Inflammatory macrophage treated with lipopolysaccharide for 4 hours (primary cell): ENCODE measurements at regions not wholly inside any gene's neighbourhood (a gene's known extent, or its start where the extent isn't known, plus 50 kb on each side); places are given as distances from the start of the nearest gene placed in this dataset.

ENCODE experiments used
- DNase-seq: peaks from one replicate; pipeline ENCODE4 v3.0.0-alpha.2; 2020

- no peak for DNase-seq
Observed at GRCh38 chr13:59478908-59479307, 684.8 kb downstream of the DIAPH3 start.

GRCh38 chr13:59479629-59480028 lies 684.1 kb downstream of the DIAPH3 start:
- no peak for DNase-seq

DNA sequence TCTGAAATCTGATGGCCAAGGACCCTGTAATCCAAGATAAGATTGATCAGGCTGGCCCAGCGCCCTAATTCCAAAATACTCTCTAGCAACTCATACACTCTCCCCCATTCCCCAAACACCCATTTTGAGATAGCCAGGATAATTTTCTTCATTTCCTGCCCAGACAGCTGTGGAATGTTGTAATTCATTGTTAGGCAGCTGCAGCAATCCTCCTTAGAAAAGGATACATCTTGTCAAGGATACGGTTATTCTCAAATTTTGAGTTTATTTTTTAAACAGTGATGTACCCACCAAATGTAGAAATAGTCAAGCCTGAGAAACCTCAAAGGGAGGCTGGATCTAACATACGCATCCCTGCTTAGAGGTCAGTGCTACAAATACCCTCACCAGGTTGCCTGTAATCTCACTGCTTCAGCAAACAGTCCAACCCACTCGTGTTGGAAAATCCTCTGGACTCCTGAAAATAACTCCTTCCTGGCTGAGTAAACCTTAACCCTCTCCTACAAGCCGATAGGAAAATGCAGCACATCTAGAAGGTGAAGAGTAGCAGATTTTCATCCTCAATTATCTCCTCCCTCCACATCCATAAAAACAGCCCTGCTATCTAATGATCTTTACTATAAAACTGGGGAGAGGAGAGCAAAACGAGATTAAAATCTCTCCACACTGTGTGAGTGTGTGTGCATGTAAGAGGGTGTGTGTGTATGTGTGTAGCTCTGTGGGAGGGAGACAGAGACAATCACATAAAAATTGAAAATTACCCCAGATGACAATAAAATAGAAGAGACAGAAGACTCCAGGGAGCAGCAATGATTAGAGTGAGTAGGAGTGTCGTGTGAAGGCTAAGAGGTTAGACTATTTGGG lies 683.1 kb downstream of the DIAPH3 start:
- DNase-seq = no peak

- no peak for DNase-seq
Observed at GRCh38 chr13:59483501-59484145, 680.1 kb downstream of the DIAPH3 start.

- DNase-seq = no peak
Observed at GRCh38 chr13:59487883-59488282, 675.8 kb downstream of the DIAPH3 start.

DNA sequence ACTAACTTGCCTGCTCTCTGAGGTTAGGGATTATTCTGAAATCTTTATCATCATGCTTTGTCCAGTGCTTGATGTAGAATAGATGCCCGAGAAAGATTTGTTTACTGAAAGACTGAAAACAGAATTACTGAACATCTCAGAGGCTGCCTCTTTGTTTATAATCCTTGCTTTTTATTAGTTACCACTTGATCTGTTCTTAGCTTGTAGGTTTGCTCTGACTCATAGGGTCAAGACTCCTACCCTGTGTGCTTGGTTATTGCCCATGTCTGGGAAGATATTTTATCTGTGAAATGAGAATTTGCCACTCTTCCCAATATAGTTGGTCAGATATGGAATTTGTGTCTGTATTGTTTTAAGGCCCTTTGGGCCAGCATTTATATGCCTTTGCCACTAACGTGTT lies 675.3 kb downstream of the DIAPH3 start:
- no peak for DNase-seq

- DNase-seq = no peak
Observed at GRCh38 chr13:59490651-59491050, 673.1 kb downstream of the DIAPH3 start.

DNA sequence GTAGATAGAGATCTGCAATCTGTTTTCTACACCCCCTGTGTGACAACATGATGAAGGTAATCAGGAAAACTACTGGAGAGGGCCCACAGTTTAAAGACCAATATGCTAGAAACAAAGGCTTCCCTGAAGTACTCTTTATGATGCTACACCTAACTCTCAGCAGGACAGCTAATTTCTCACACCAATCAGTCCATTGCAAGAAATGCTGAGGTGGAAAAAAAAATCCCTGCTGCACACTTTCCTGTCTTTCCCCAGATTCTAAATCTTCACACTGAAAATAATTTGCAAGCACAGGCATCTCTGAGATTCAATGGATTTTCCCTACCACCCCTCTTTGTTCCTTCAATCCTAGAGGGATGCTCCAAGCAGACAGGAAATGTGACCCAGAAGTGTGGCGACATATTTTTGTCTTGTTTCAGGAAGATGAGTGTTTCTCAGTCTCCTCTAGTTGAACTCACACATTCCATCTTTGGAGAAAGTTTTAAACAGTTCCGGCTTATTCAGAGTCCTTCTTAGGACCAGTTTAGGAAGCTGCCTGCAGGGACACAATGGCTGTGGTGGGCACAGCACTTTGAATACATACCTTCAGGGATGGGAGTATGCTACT lies 671.6 kb downstream of the DIAPH3 start:
- no peak for DNase-seq

DNA sequence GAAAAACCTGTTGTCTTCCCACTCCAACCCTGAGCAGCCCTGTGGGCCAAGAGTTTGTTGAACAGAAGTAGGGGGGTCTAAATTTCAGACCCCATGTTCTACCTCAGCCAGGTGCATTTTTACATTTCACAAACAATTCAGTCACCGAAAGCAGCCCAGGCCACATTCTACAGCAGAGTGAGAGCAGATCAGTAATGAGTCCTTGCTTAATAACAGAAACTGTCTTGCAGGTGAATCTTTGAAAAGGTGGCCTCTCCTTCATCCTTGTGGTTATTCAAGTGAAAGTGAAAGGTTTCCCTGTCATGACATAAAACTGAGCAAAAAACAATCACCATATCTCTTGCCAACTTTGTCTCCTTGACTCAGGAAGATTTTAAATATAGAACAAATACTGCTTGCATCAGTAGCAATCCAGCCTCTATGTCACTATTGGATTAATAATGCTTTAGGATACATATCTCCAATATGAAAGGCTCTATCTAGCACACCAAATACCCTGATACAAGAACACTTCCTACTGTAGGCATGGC lies 670.2 kb downstream of the DIAPH3 start:
- no peak for DNase-seq

DNA sequence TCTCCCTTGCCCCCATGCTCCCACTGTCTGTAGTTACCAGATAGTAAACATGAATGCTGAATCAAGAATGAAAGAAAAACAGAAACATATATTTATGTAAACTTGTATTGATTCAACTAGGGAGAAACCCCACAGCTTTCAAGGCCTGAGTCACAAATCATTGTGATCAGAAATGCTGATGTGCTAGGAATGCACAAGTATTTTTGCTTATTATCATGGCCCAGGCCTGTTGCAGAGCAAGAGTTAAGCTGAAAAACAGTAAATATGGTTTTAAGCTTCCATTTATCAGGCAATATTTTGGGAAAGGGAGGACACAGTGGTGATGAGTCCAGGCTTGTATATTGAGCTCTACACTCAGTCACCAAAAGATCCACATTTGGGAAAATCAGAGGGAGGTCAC lies 669.6 kb downstream of the DIAPH3 start:
- DNase-seq = no peak

- no peak for DNase-seq
Observed at GRCh38 chr13:59494560-59494970, 669.2 kb downstream of the DIAPH3 start.

DNA sequence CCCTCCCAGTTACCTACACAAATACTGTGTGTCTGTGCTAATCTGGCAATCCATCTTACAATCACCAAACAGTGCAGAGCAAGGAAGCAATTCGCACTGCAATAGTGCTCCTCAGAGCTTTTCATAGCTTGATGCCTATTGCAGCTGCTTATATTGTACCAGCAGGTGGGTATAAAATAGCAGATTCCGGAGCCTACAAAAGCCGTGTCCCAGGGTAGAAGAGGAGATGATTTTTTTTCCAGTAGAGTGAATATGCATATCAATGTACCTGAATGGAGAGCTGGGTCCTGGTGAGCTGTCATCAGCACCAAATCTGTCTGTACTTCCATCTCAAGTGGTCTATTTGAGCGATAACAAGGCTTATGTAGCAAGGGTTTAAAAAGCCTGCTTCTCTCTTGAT lies 668.4 kb downstream of the DIAPH3 start:
- DNase-seq = no peak

- no peak for DNase-seq
Observed at GRCh38 chr13:59495936-59496512, 667.7 kb downstream of the DIAPH3 start.

DNA sequence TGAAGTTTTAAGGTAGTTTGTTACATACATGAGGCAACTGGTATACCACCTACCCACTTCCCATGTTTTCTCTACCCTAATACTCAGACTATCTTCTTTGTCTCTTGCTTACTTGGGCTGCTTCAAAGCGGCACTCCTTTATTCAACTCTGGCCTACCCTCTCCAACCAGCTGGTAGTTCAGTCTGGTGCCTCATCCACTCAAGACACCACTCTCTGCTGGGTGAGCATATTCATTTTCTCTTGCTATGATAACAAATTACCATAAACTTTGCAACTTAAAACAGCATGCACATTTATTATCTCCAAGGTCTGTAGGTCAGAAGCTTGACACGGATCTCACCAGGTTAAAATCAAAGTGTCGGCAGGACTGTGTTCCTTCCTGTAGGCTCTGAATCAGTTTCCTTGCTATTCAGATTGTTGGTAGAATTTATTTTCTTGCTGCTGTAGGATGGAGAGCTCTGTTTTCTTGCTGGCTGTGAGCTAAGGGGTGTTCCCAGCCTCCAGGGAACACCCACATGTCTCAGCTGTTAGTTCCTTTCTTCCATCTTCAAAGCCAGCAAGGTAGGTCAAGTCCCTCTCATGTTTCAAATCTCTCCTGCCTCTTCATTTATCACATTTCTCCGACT lies 666.0 kb downstream of the DIAPH3 start:
- no peak for DNase-seq

DNA sequence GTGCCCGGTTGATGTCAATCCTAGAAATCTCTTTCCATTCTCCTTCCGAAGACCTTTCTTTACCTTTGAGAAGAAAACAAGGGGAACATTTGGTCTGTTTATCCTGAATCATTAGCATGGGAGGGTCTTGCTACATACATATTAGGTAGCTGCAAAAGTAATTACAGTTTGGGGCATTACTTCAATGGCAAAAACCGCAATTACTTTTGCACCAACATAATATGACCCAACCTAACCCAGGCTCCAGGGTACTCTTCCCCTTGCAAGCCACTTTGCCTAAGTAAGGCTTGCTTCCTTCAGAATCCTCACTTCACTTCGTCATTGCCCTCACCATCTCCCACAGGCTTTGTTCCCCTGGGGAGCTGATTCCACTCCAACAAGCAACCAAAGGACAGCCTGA lies 662.7 kb downstream of the DIAPH3 start:
- DNase-seq = no peak

- DNase-seq = no peak
Observed at GRCh38 chr13:59504407-59504806, 659.3 kb downstream of the DIAPH3 start.

GRCh38 chr13:59510386-59510785 lies 653.3 kb downstream of the DIAPH3 start:
- DNase-seq = no peak

GRCh38 chr13:59513686-59514085 lies 650.0 kb downstream of the DIAPH3 start:
- no peak for DNase-seq

DNA sequence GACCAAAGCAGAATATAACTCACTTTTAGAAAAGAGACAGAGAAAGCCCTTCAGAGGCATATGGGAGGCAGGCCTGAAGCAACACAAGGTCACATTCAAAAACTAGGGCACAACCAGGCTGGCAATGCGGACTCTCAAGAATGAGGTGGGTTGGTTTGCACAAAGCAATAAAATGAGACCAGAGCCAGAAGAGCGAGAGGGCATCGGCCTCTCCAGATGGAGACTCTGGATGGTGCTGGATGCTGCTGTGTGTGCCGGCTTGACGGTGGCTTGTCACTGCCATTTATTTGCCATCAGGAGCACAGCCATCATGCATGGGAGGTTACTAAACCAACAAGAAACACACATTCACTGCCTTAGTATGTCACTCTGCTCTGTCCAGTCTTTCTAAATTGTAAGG lies 649.4 kb downstream of the DIAPH3 start:
- DNase-seq = no peak

DNA sequence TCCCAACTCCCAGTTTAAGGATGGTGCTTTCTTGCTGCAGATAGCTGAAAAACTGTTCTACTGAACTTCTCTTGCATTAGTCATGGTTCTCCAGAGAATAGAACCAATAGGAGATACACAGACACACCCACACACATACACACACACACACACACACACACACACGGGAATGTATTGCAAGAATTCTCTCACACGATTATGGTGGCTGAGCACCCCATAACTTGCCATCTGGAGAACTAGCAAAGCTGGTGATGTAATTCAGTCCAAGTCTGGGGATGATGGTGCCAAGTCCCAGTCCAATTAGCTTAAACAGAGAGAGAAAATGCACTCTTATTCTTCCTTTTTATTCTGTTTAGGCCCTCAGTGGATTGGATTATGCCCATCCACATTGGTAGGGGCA lies 643.9 kb downstream of the DIAPH3 start:
- no peak for DNase-seq

DNA sequence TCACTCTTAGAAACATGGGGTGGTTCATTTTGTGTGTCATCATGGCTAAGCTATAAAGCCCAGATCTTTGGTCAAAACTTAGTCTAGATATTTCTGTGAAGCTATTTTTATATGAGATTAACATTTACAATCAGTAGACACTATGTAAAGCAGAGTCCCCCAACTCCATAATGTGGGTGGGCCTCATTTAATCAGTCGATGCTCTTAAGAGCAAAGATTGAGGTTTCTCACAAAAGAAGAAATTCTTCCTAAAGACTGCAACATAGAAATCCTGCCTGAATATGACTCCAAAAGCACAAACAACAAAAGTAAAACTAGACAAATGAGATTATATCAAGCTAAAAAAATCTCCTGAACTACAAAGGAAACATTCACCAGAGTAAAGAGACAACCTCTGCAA lies 642.2 kb downstream of the DIAPH3 start:
- no peak for DNase-seq

DNA sequence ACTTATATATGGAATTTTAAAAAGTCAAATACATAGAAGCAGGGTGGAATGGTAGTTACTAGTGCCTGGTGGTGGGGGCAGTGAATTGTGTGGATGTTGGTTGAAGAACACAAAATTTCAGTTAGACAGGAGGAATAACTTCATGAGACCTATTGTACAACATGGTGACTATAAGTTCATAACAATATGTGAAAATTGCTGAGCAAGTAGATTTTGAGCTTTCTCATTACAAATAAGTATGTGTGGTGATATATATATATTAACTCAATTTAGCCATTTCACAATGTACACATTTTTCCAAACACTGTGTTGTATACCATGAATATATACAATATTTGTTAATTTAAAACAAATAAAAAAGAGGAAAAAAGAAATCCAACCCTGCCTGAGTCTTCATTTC lies 641.1 kb downstream of the DIAPH3 start:
- DNase-seq = no peak

DNA sequence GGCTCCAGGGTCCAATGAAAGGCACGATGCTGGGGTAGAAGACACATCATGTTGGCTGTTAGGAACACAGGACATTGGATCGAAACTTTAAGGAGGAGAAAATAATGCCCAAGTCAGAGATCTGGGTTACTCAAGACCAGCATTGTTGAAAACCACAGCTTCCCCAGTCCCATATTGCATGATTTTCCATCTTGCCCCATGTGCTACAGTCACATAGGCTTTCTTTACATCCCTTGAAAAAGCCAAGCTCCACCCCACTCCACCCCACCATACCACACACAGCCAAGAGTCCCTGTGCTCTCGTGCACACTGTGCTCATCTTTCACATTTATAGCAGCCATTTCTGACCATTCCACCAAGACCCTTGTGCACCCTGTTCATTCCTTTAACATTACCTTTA lies 636.2 kb downstream of the DIAPH3 start:
- DNase-seq = peak; percentile 72
